ENCODE measurements at regions not wholly inside any gene's neighbourhood (a gene's known extent, or its start where the extent isn't known, plus 50 kb on each side); places are given as distances from the start of the nearest gene placed in this dataset.

DNA sequence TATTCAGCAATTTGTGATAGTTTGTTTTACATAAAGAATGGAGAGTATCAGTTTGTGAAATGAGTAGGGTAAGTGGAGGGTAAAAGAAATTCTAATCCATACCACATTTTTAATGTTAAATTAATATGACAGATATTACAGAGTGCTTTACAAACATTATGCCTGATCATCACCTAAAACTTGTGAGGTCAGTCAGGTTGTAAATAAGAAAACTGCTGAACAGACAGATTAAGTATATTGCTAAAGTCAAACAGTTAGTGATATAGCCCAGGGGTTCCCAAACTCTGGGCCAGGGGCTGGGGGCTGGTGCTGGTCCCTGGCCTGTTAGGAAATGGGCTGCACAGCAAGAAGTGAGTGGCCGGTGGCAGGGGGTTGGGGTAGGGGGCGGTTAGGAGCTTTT lies 273.6 kb downstream of the TRAM1L1 start:
- TF ChIP-seq POLR2AphosphoS5 (IDR thresholded peaks at IDR 0.05; ENCODE audit: low read depth, low read length) (no peak), SIN3A (IDR thresholded peaks at IDR 0.05; ENCODE audit: borderline replicate concordance, insufficient read depth, low read depth, low read length) (no peak)
- TF ChIP-seq, protein P1, sequence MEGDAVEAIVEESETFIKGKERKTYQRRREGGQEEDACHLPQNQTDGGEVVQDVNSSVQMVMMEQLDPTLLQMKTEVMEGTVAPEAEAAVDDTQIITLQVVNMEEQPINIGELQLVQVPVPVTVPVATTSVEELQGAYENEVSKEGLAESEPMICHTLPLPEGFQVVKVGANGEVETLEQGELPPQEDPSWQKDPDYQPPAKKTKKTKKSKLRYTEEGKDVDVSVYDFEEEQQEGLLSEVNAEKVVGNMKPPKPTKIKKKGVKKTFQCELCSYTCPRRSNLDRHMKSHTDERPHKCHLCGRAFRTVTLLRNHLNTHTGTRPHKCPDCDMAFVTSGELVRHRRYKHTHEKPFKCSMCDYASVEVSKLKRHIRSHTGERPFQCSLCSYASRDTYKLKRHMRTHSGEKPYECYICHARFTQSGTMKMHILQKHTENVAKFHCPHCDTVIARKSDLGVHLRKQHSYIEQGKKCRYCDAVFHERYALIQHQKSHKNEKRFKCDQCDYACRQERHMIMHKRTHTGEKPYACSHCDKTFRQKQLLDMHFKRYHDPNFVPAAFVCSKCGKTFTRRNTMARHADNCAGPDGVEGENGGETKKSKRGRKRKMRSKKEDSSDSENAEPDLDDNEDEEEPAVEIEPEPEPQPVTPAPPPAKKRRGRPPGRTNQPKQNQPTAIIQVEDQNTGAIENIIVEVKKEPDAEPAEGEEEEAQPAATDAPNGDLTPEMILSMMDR (IDR thresholded peaks at IDR 0.05) = no peak
- TF ChIP-seq, protein P2, sequence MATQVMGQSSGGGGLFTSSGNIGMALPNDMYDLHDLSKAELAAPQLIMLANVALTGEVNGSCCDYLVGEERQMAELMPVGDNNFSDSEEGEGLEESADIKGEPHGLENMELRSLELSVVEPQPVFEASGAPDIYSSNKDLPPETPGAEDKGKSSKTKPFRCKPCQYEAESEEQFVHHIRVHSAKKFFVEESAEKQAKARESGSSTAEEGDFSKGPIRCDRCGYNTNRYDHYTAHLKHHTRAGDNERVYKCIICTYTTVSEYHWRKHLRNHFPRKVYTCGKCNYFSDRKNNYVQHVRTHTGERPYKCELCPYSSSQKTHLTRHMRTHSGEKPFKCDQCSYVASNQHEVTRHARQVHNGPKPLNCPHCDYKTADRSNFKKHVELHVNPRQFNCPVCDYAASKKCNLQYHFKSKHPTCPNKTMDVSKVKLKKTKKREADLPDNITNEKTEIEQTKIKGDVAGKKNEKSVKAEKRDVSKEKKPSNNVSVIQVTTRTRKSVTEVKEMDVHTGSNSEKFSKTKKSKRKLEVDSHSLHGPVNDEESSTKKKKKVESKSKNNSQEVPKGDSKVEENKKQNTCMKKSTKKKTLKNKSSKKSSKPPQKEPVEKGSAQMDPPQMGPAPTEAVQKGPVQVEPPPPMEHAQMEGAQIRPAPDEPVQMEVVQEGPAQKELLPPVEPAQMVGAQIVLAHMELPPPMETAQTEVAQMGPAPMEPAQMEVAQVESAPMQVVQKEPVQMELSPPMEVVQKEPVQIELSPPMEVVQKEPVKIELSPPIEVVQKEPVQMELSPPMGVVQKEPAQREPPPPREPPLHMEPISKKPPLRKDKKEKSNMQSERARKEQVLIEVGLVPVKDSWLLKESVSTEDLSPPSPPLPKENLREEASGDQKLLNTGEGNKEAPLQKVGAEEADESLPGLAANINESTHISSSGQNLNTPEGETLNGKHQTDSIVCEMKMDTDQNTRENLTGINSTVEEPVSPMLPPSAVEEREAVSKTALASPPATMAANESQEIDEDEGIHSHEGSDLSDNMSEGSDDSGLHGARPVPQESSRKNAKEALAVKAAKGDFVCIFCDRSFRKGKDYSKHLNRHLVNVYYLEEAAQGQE (IDR thresholded peaks at IDR 0.05; ENCODE audit: insufficient read depth in 1 of 2, low read depth in 2 of 2, low read length in 1 of 2) = no peak
